GM04504 (cell line): ENCODE measurements at regions not wholly inside any gene's neighbourhood (a gene's known extent, or its start where the extent isn't known, plus 50 kb on each side); places are given as distances from the start of the nearest gene placed in this dataset.
"Not testable (repeated sequence)": the region's sequence is repeated elsewhere in the genome, so short reads cannot be mapped to it uniquely, and the experiment has no call there.

Experiments used
- DNase-seq: peaks from one replicate; pipeline ENCODE4 v3.0.0-alpha.2; 2012; ENCODE audit warnings: low read depth

DNA sequence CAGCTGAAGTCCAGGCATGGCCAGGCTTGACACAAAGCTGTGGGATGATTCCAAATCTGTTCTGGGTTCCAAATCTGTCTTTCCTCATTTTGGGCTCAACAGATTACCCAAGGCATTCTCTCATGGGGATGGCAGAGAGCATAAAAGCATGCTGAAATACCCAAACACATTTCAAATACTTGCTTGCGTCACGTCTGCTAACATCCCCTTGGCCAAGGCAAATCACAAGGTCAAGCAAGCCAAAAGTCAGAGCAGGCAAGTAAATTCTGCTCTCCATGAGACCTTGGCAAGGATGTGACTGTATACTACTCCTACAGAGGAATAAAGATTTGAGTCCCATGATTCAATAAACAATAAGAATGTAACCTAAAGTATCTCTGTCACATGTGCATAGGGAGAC is 306.7 kb downstream of the EPB41L4A start:
- DNase-seq = no peak

DNA sequence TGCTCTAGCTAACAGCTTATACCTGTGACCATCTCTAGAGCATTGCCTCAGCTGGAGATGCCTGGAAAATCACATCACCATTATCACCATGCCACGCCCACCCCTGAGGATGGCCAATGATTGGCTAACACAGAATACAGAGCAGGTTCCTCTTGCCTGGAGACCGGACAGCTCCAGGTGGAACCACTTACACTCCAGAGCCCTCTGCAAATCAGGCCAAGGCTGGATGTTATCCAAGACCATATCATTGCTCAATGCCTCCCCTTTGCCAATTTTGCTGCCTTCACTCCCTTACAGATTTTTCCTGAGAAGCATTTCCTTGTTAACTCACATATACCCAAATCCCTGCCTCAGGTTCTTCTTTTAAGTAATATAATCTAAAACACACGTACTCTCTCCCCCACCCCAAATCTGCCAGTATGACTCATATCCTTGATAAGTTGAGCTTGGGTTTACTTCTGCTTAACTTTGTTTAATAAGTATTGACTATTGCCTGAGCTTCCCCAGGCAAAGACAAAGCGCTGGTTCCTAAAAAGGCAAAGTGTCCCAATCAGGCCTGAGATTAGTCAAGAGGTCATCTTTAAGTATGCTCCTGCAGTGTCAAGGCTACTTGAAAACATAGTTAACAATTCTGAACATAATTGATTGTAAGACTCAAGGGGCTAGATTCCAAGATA is 309.6 kb downstream of the EPB41L4A start:
- DNase-seq = peak; percentile 77

GRCh38 chr5:112106878-112107277 is 312.2 kb downstream of the EPB41L4A start:
- DNase-seq = no peak

GRCh38 chr5:112097768-112098167 is 321.3 kb downstream of the EPB41L4A start:
- no peak for DNase-seq

DNA sequence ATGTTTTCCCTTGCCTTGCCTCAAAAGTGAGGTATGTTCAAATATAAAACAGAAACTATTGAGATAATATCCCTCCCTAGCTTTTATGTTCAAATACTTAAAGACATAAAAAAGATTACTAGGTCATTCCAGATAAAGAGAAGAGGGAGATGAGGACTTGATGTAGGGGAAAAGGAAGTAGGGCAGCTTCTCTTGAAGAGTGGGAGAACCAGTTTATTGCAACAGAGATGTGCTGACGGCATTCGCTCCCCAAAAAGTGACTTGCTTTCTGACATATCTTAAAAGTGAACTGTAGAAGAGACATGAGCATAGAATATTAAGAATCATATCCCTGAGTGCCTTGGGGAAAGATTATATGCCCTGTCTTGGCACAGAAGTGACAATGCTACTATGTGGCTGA is 330.2 kb upstream of the NREP start:
- no peak for DNase-seq

DNA sequence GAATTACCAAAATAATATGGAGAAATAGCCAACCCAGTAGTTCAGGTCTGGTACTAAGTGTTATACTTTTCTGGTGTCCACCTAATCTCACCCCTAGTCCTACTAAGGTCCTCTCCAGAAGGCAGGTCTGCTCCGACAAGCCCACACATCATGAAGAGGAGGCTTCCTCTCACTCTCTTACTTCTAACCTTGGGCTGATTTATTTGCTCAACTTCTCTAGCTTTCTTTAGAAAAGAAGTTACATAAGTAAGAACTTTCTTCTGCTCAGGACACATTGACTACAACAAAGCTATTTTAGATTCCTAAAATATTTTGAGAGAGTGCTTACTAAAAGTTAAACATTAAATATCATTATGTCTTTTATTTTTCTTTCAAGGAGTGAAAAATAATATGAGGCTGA is 329.7 kb upstream of the NREP start:
- no peak for DNase-seq

DNA sequence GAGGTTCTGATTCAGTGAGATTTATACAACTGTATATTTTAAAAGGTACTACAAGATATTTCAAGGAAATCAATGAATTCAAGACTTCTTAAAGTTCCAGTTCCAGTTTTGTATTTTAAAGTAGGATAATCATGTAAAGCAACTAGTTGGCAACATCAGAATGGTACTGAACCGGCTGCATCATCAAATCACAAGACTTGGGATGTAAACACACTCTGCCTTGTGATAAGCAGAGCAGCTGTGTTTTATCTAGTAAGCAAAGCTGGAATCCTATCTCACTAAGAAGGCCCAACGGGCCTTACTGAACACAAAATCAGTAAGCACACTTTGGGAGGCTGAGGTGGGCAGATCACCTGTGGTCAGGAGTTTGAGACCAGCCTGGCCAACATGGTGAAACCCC is 327.2 kb upstream of the NREP start:
- DNase-seq = no peak

GRCh38 chr5:112083623-112084022 is 326.6 kb upstream of the NREP start:
- no peak for DNase-seq

DNA sequence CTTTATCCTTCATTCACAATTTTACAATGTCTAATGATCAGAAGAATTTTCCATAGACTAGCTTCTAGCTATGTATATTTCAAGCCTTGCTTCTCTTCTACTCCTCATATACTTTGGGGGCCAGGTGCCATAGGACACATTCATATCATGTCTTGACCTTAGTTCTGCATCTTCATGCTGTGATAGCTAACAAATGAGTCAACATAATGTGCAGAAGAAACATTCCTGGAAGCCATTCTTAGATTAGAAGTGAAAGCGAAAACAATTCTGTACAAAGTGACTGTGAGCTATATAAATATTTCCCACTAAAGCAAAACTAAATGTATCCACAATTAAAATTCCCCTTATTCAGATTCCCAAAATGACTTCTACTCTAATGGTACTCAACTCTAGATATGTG is 320.2 kb upstream of the NREP start:
- DNase-seq = no peak

DNA sequence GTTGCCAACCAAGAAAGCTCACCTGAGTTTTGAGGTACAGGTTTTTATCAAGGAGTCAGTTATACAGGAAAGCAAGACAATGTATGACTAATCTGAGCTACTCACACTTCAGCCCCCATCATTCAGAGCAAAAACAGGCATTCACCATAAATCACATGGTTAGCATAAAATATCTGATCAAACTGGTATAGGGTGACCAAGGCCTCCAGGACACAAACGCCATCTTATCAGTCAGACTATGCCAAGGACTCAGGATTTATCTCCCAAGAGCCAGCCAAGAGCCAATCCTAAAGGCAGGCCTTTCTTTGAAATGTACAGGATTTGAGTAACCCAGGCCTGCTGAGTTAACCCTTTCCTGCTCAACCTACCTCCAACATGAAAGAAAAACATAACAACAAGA is 313.0 kb upstream of the NREP start:
- DNase-seq = no peak

- no peak for DNase-seq
Measured at GRCh38 chr5:112069329-112069728, 312.3 kb upstream of the NREP start.

GRCh38 chr5:112068593-112068992 is 311.6 kb upstream of the NREP start:
- DNase-seq = no peak

- no peak for DNase-seq
Measured at GRCh38 chr5:112065781-112066180, 308.8 kb upstream of the NREP start.

- DNase-seq = no peak
Measured at GRCh38 chr5:112064956-112065355, 308.0 kb upstream of the NREP start.

DNA sequence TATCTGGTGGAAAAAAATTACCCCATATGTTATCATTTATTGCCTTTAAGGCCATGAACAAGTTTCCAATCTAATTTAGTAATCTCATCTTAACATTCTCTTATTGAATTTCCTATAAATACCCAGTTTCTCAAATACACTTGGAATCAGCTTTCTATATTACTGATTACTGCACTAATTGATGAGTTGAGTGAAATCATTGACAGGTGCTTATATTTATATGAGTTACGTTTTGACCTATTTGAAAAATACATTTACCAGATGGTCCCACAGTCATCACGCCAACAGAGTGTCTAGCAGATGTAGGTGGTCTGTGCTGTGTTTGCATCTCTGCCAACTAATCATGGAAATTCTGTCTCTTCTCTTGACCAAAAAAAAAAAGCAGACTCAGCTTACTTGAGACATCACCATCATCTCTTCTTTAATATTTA is 307.3 kb upstream of the NREP start:
- no peak for DNase-seq

- DNase-seq = no peak
Measured at GRCh38 chr5:112063856-112064255, 306.9 kb upstream of the NREP start.

- DNase-seq = no peak
Measured at GRCh38 chr5:112063191-112063590, 306.2 kb upstream of the NREP start.

DNA sequence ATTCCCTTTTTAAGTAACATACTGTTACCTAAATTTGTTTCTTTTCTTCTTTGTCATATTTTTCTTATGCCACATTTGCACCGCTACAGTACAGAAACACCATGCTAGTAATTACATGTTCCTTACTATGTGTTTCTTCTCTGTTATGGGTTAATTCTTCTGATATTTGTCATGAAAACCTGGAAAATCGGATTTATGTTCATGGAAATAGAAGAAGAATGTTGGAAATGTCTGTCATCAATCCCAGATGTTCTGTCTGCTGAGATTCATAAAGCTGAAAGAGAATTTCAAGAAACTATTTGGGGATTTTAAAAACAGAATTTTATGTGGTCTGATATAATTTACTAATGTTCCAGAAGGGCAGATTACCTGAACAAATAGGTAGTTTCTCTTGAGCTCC is 305.2 kb upstream of the NREP start:
- DNase-seq = no peak

DNA sequence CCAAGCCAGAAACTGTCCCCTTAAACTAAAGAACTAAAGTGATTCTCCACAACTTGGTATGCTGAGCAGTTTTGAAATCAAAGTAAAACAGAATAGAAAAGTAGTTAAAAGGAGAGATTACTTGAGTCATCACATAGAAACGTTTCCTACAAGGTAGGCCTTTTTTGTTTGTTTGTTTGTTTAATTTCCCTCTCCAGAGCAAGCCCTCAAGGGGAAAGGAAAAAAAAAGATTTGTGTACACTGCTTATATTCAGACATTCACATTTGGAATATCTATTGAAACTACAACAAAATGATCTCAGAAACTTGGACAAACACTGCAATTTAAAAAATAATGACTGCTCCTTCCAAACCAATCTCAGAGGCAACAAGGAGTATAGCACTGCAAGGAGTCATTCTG is 304.7 kb upstream of the NREP start:
- DNase-seq = no peak

- no peak for DNase-seq
Measured at GRCh38 chr5:112059579-112060135, 302.7 kb upstream of the NREP start.

GRCh38 chr5:112049738-112050137 is 292.7 kb upstream of the NREP start:
- DNase-seq = no peak

- no peak for DNase-seq
Measured at GRCh38 chr5:112036206-112036605, 279.2 kb upstream of the NREP start.

DNA sequence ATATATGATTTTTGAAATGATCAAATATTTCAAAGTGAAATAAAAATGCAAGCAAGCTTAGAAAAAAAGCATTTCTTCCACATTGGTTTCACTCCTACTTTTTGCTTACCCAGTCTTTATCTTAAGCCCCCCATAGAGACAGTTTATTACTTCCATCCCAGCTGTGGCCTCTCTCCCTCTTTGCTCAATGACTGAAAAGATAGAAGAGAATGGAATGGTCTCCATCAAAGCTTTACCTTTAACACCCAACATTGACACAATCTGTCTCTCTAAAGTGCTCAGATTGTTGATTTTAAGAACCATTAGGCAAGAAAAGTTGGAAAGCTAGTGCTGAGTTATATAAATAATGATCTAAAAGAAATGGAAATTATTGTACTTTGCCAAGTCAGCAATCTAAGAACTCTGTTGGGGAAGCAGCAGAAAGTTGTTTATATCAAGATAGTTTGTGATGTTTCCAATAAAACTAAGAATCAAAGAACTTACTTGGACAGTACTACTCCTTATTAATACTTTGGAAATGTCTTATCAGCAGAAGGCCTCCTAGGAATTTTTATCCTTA is 277.5 kb upstream of the NREP start:
- DNase-seq = no peak

- not testable (repeated sequence) for DNase-seq
Measured at GRCh38 chr5:112026879-112027278, 269.9 kb upstream of the NREP start.
